Pancreas (tissue), 10 donors: ENCODE measurements at regions not wholly inside any gene's neighbourhood (a gene's known extent, or its start where the extent isn't known, plus 50 kb on each side); places are given as distances from the start of the nearest gene placed in this dataset.

Experiments used
- ATAC-seq, 4 donors: fragments of 200-7000 bp; cut with Tn5 transposase; one replicate each; pipeline versions ENCODE4 v1.8.0 to v1.9.1; 2020; ENCODE audit warnings: mild to moderate bottlenecking in 4 of 4, moderate library complexity in 4 of 4
- DNase-seq, 6 donors: peaks; one replicate each; pipeline ENCODE4 v3.0.0-alpha.2; 2020
- FAIRE-seq: peaks from 2 replicates; lab custom pipeline; 2012; peaks lifted over from hg19 to GRCh38; lab: Jason Lieb, UNC
- H3K27ac ChIP-seq, 4 donors: fragments of 200-600 bp; sonication (generic); 1 replicate in 3 of 4; 2 replicates in 1 of 4; pipeline versions ENCODE4 v1.5.0 to v1.8.0; 2020
- H3K27me3 ChIP-seq, 4 donors: fragments of 200-600 bp; one replicate each; pipeline ENCODE4 v1.8.0; 2021
- H3K36me3 ChIP-seq, 3 donors: fragments of 200-600 bp; sonication (generic) in 1 of 3; one replicate each; pipeline versions ENCODE4 v1.5.0 to v1.8.0; 2020 to 2021
- H3K4me1 ChIP-seq, 3 donors: fragments of 200-600 bp; one replicate each; pipeline ENCODE4 v1.8.0; 2021
- H3K4me3 ChIP-seq, 4 donors: fragments of 200-600 bp; sonication (generic) in 2 of 4; one replicate each; pipeline versions ENCODE4 v1.5.0 to v1.8.0; 2020 to 2021
- H3K9me3 ChIP-seq, 4 donors: fragments of 200-600 bp; one replicate each; pipeline ENCODE4 v1.8.0; 2021
- WGBS, 2 donors: extraction: QIAGEN DNeasy Blood & Tissue Kit; methylation state at CpG; one replicate each; pipeline ENCODE4 v1.1.7; 2013; 5-methylcytosine and 5-hydroxymethylcytosine counted together
- intact Hi-C, 3 donors: fragments of 100-400 bp; cut with DNase I; formaldehyde crosslinking; loops; one replicate each; pipeline versions ENCODE4 v1.11.1 to v1.14.2; 2022
- TF ChIP-seq, protein P1 (sequence below), 4 donors: fragments of 200-600 bp; sonication (generic) in 3 of 4; IDR thresholded peaks; one replicate each; pipeline versions ENCODE4 v1.5.0 to v1.8.0; 2021; ENCODE audit warnings: antibody characterized with exemption in 4 of 4
- donor health status: healthy with polysubstance abuse.
- donor health status: DM: no; HTN: no; CAD: no; lungs with moderate emphysema.
- donor health status: DM: no; HTN: no; CAD: no.
- donor health status: control.
- donor health status: control.
- donor health status: Bipolar disorder and iron deficiency.
- donor health status: DM: yes; HTN: yes; CAD: no.
- donor health status: DM: no; HTN: no; CAD: no.
- donor health status: DM: no; HTN: no; CAD: no.
- donor health status: DM: yes; HTN: yes; CAD: no.

GRCh38 chr1:55826381-55827080, 611.4 kb upstream of the USP24 start:
- WGBS, 2 donors: 65 to 81% methylated on average over 4 of the region's 4 CpGs
- DNase-seq: no peak

DNA sequence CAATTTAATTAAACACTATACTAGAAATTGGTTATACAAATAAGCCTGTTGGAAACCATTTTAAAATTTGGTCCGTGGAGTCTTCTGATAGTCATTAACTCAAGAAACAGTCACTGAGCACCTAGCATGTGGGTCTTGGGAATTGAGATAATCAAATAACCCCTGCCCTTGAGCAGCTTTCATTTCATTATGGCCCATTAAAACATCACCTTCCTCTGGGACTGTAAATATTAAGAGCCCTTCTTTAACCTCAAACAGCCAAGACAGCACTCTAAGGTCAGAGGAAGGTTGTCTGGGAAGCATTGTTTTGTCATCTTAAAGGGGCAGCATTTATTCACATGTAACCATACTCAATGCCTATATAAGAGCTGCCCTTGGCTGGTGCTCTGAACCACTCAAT, 610.3 kb upstream of the USP24 start:
- WGBS, 2 donors: 74 to 83% methylated on average over 1 of the region's 1 CpG
- Histone ChIP-seq H3K27ac (no peak overlapping the region), H3K36me3 (no peaks in the 10 kb centered on the region), H3K4me1 (peaks cover 0 to 6% (median 0%) of the 10 kb centered on the region in 3 donors), H3K9me3 (no peaks in the 10 kb centered on the region), H3K27me3 (no peaks in the 10 kb centered on the region), H3K4me3 (no peak overlapping the region)
- intact Hi-C loops: no loop called here
- no peak for FAIRE-seq
- no peak for DNase-seq
- TF ChIP-seq, protein P1, sequence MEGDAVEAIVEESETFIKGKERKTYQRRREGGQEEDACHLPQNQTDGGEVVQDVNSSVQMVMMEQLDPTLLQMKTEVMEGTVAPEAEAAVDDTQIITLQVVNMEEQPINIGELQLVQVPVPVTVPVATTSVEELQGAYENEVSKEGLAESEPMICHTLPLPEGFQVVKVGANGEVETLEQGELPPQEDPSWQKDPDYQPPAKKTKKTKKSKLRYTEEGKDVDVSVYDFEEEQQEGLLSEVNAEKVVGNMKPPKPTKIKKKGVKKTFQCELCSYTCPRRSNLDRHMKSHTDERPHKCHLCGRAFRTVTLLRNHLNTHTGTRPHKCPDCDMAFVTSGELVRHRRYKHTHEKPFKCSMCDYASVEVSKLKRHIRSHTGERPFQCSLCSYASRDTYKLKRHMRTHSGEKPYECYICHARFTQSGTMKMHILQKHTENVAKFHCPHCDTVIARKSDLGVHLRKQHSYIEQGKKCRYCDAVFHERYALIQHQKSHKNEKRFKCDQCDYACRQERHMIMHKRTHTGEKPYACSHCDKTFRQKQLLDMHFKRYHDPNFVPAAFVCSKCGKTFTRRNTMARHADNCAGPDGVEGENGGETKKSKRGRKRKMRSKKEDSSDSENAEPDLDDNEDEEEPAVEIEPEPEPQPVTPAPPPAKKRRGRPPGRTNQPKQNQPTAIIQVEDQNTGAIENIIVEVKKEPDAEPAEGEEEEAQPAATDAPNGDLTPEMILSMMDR (IDR thresholded peaks at IDR 0.05): no peak
- ATAC-seq: no peak

More at GRCh38 chr1:55826381-55827080, 611.4 kb upstream of the USP24 start:
- Histone ChIP-seq H3K4me1 (peaks cover 0 to 6% (median 0%) of the 10 kb centered on the region in 3 donors), H3K27me3 (no peaks in the 10 kb centered on the region), H3K9me3 (no peaks in the 10 kb centered on the region), H3K36me3 (no peaks in the 10 kb centered on the region), H3K27ac (no peak overlapping the region), H3K4me3 (no peak overlapping the region)
- ATAC-seq: no peak
- intact Hi-C loops: no loop called here
- TF ChIP-seq, protein P1 (IDR thresholded peaks at IDR 0.05): no peak
- no peak for FAIRE-seq

GRCh38 chr1:55824251-55824640, 609.1 kb upstream of the USP24 start:
- ATAC-seq (no peak), FAIRE-seq (no peak), DNase-seq (no peak)
- intact Hi-C loops: no loop called here
- no peak overlapping the region for H3K27ac ChIP-seq
- peaks cover 0 to 6% (median 0%) of the 10 kb centered on the region in 3 donors for H3K4me1 ChIP-seq
- H3K27me3 ChIP-seq: no peaks in the 10 kb centered on the region
- H3K36me3 ChIP-seq: no peaks in the 10 kb centered on the region
- H3K9me3 ChIP-seq: no peaks in the 10 kb centered on the region
- TF ChIP-seq, protein P1 (IDR thresholded peaks at IDR 0.05): no peak
- H3K4me3 ChIP-seq: no peak overlapping the region

- WGBS, 2 donors: 78 to 86% methylated on average over 6 of the region's 6 CpGs
- ATAC-seq (peak in 1 of 4 donors; percentile 50), FAIRE-seq (no peak)
These were observed 608.5 kb upstream of the USP24 start for GRCh38 chr1:55823541-55824250.

More at GRCh38 chr1:55823541-55824250, 608.5 kb upstream of the USP24 start:
- TF ChIP-seq, protein P1 (IDR thresholded peaks at IDR 0.05): no peak
- Histone ChIP-seq H3K4me3 (no peak overlapping the region), H3K27me3 (no peaks in the 10 kb centered on the region), H3K4me1 (peaks cover 0 to 6% (median 0%) of the 10 kb centered on the region in 3 donors), H3K36me3 (no peaks in the 10 kb centered on the region), H3K27ac (no peak overlapping the region), H3K9me3 (no peaks in the 10 kb centered on the region)
- DNase-seq: no peak
- intact Hi-C loops: no loop called here
